GM12874 (cell line): ENCODE measurements at regions not wholly inside any gene's neighbourhood (a gene's known extent, or its start where the extent isn't known, plus 50 kb on each side); places are given as distances from the start of the nearest gene placed in this dataset.

Source experiments
- TF ChIP-seq, protein P1 (sequence below): IDR thresholded peaks from 2 replicates; pipeline ENCODE4 v1.5.1; 2011; ENCODE audit warnings: low read depth, mild to moderate bottlenecking, control low read depth, low read length, moderate library complexity; ENCODE audit not compliant: insufficient read depth

DNA sequence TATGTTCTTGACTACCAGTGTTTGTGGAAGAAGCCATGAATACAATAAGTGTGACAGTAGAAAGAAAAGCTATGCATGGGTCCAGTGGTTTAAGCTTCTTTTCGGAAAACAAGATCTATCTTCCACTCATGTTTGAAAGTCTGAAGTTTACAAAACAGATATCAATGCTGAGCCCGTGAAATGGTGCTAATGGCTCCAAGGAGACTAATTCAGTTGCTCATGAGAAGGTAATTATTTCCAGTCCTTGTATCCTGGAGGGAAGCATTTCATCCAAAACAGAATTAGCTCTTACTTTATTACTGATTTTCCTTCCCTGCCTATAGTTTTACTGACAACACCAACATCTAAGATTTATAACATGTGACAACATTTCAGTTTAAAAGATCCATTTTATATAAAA lies 1364.9 kb downstream of the PCDH9 start:
- TF ChIP-seq, protein P1, sequence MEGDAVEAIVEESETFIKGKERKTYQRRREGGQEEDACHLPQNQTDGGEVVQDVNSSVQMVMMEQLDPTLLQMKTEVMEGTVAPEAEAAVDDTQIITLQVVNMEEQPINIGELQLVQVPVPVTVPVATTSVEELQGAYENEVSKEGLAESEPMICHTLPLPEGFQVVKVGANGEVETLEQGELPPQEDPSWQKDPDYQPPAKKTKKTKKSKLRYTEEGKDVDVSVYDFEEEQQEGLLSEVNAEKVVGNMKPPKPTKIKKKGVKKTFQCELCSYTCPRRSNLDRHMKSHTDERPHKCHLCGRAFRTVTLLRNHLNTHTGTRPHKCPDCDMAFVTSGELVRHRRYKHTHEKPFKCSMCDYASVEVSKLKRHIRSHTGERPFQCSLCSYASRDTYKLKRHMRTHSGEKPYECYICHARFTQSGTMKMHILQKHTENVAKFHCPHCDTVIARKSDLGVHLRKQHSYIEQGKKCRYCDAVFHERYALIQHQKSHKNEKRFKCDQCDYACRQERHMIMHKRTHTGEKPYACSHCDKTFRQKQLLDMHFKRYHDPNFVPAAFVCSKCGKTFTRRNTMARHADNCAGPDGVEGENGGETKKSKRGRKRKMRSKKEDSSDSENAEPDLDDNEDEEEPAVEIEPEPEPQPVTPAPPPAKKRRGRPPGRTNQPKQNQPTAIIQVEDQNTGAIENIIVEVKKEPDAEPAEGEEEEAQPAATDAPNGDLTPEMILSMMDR, result no peak

DNA sequence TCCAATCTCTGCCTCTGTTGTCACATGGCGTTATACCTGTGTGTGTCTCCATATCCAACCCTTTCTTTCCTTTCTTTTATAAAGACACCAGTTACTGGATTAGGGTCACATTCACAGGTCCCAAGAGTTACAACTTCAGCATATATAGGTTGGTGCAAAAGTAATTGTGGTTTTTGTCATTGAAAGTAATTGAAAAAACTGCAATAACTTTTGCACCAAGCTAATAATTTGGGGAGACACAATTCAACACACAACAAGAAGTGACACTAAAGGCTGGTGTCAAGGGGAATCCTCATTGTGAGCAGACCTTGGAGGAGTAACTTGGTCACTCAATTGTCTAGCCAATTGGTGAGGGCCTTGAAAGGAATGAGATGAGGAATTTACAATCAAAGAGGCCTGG lies 1366.1 kb downstream of the PCDH9 start:
- TF ChIP-seq, protein P1, result no peak

DNA sequence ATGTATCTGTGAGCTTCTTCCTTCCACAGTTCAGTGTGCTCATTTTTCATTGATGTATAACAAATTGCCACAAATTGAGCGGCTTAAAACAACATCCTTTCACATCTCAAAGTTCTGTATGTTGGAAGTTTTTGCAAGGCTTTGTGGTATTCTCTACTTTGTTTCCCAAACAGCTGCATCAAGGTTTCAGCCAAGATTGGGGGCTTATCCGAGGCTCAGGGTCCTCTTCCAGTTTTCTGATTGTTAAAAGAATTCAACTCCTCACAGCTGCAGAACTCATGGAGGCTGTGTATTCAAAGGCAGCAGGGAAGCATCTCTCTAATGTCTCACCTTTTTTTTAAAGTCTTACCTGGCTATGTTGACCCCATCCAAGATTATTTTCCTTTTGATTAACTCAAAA lies 1369.8 kb downstream of the PCDH9 start:
- TF ChIP-seq, protein P1, result no peak

DNA sequence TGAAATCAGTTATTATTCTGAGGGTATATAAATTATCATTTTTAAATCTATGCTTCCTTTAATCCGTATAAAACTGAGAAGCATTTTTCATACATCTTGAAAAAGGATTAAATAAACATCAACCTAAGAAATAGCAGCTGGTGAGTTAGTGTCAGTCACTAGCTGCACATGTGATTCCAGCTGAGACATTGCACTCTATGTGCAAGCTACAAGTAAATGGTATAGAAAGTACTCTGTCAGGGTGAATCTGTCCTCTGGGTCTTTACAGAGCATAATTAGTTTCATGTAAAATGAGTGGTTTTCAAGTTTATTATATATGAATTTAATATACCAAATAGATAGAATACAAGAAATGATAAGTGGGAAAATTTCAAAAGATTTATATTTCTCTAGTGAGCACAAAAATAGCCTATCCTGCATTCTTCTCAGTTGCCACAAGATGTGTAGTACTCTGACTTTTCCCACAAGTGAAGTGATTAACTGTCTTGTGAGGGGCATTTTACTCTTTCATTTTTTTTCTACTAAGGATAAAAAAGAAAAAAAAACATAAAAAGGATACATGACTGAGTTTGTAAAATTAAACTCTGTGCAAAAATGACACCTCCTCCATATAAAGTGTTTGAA lies 1372.1 kb downstream of the PCDH9 start:
- TF ChIP-seq, protein P1, result no peak

DNA sequence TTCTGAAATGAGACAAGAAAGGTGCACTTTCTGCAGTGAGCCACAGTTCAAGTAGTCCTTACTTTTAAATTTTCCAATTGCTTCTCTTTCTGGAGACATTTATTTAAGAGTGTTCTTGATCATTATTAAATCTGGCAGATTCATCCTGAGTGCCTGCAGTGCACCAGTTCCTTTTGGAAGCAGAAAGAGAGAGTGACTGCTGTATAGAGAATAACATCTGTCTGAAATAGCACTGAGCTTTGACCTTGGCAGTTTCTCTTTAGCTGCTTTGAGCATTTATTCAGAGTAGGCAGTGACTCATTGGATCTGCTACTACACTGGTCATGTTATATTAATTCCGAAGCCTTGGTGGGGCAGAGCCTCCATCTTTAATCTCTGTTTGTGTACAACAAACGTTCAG lies 1373.7 kb downstream of the PCDH9 start:
- TF ChIP-seq, protein P1, result no peak

DNA sequence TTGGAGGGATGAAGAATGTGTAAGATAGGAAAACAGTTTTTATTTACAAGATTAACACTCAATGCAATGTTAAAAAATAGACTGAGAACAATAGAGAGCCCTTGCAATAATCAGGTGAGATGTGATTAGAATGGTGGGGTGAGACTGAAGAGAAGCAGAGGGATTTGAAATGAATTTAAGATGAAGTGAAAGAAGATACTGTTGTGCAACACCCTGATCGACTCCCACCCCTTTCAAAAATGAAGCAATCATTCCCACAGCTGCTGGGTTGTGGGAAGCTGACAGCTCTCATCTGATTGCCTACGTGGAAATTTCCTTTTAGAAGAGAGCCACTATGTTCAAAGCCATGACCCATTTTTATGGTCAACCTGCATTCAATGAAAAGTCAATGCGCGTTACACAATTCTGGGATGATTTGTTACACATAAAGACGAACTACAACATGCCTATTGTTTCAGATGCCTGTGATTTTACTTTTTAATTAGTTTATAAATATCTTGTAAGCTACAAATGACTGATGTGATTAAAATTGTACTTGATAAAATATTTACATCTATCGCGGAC lies 1374.8 kb downstream of the PCDH9 start:
- TF ChIP-seq, protein P1, result no peak

DNA sequence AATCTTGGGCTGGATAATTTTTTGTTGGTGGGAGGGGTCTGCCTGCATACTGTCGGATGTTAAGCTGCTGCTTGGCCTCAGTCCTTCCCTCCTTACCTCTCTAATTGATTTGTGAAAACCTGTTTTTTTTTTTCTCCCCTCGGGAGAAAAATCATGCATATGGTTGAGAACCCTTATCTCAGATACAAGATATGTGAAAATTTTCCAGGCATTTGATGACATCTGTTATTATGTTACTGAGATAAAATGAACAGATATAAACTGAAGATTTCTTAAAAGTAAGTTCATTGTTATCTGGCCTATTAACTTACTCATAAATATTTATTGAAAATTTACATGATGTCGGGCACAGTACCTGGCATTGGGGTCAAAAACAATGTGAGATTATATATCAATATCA lies 1375.7 kb downstream of the PCDH9 start:
- TF ChIP-seq, protein P1, result no peak
